Ascending aorta (tissue), 2 donors: ENCODE measurements at regions not wholly inside any gene's neighbourhood (a gene's known extent, or its start where the extent isn't known, plus 50 kb on each side); places are given as distances from the start of the nearest gene placed in this dataset.

Experiments
- DNase-seq, 2 donors: peaks; one replicate each; pipeline ENCODE4 v3.0.0-alpha.2; 2019; ENCODE audit warnings: low spot score in 2 of 2
- H3K27ac ChIP-seq, 2 donors: fragments of 200-600 bp; sonication (generic); one replicate each; pipeline ENCODE4 v1.5.1; 2016 to 2017; ENCODE audit warnings: mild to moderate bottlenecking in 1 of 2
- H3K27me3 ChIP-seq: fragments of 200-600 bp; sonication (generic); one replicate; pipeline ENCODE4 v1.5.1; 2017
- H3K36me3 ChIP-seq, 2 donors: fragments of 200-600 bp; sonication (generic); one replicate each; pipeline ENCODE4 v1.5.1; 2016
- H3K4me1 ChIP-seq, 2 donors: fragments of 200-600 bp; sonication (generic); one replicate each; pipeline ENCODE4 v1.5.1; 2016 to 2017; ENCODE audit warnings: mild to moderate bottlenecking in 1 of 2
- H3K4me3 ChIP-seq, 2 donors: fragments of 200-600 bp; sonication (generic); one replicate each; pipeline ENCODE4 v1.5.1; 2016 to 2017; ENCODE audit warnings: mild to moderate bottlenecking in 1 of 2
- H3K9me3 ChIP-seq, 2 donors: fragments of 200-600 bp; sonication (generic); one replicate each; pipeline ENCODE4 v1.5.1; 2016
- intact Hi-C: fragments of 100-400 bp; cut with DNase I; formaldehyde crosslinking; loops from one replicate; pipeline ENCODE4 v1.15.1; 2023
- TF ChIP-seq, protein P1 (sequence below), 3 experiments: fragments of 200-600 bp in 2 of 3; fragments of 450-650 bp in 1 of 3; sonication (generic) in 2 of 3; IDR thresholded peaks; one replicate each; pipeline ENCODE4 v1.5.1; 2016 to 2019; ENCODE audit warnings: antibody characterized with exemption in 3 of 3, mild to moderate bottlenecking in 1 of 3, moderate library complexity in 1 of 3

DNA sequence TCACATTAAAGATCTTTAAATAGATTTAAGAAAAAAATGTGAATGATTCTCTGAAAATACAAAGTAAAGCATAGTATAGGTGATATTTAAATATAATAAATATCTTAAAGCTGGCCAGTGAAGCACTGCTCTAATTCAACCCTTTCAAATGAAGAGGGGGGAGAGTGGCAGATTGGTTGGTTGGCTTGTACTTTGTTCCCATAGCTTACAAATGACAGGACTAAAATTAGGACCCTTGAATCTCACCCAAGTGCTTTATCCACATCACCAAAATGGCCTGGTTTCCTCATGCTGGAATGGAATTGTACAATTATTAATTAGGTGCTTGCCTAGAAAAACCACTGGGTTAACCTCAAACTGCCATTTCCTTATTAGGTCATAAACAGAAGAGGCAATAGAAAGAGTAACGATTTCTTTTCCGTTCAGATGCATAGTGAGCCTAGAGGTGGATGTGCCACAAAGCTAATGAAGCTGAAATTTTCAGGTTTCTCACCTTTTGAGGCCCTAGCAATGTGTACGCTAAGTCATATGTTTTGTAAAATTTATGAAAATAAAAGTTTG is 354.5 kb upstream of the CDH6 start:
- Histone ChIP-seq H3K4me3 (no peak overlapping the region), H3K27ac (no peak overlapping the region), H3K36me3 (no peaks in the 10 kb centered on the region), H3K27me3 (no peaks in the 10 kb centered on the region), H3K4me1 (no peaks in the 10 kb centered on the region), H3K9me3 (no peaks in the 10 kb centered on the region)
- intact Hi-C loops: no loop called here
- no peak for DNase-seq
- TF ChIP-seq, protein P1, sequence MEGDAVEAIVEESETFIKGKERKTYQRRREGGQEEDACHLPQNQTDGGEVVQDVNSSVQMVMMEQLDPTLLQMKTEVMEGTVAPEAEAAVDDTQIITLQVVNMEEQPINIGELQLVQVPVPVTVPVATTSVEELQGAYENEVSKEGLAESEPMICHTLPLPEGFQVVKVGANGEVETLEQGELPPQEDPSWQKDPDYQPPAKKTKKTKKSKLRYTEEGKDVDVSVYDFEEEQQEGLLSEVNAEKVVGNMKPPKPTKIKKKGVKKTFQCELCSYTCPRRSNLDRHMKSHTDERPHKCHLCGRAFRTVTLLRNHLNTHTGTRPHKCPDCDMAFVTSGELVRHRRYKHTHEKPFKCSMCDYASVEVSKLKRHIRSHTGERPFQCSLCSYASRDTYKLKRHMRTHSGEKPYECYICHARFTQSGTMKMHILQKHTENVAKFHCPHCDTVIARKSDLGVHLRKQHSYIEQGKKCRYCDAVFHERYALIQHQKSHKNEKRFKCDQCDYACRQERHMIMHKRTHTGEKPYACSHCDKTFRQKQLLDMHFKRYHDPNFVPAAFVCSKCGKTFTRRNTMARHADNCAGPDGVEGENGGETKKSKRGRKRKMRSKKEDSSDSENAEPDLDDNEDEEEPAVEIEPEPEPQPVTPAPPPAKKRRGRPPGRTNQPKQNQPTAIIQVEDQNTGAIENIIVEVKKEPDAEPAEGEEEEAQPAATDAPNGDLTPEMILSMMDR (IDR thresholded peaks at IDR 0.05): no peak

DNA sequence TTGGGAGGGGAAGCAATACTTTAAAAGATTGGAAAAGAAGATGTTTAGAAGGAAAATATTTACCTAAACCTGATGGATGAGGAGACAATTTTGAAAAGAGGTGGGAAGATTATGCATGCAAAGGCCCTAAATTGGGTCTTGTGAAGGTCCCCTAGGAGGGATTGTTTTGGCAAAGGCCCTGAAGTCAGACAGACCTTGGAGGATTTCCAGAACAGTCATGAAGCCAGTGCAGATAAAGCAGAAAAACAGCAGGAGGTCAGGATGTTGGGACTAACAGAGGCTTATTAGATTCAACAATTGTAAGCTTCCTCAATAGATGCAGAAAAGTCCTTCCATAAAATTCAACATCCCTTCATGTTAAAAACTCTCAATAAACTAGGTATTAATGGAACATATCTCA is 361.0 kb upstream of the CDH6 start:
- no peak for DNase-seq
- Histone ChIP-seq H3K4me3 (no peak overlapping the region), H3K27ac (no peak overlapping the region), H3K4me1 (no peaks in the 10 kb centered on the region), H3K36me3 (no peaks in the 10 kb centered on the region), H3K9me3 (no peaks in the 10 kb centered on the region), H3K27me3 (no peaks in the 10 kb centered on the region)
- intact Hi-C loops: no loop called here
- TF ChIP-seq, protein P1 (IDR thresholded peaks at IDR 0.05): no peak

DNA sequence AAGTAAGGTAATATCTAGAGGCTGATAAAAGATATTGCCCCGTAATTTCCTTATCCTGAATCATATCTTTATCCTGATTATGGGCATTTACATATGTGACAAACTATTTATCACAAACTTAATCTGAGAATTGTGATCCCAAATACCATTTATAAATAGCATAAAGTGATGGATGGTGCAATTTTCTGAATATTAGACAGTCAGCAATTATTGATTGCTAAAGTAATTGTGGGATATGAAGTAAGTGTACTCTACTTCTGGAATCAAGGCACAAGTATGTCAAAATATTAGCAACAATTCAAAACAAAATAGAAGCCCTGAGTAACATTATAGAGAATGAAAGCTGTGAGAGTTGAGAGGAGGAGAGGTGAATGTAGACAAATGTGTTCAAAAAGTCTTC is 361.9 kb upstream of the CDH6 start:
- intact Hi-C loops: no loop called here
- H3K36me3 ChIP-seq: no peaks in the 10 kb centered on the region
- no peak overlapping the region for H3K4me3 ChIP-seq
- no peaks in the 10 kb centered on the region for H3K9me3 ChIP-seq
- no peaks in the 10 kb centered on the region for H3K27me3 ChIP-seq
- H3K4me1 ChIP-seq: no peaks in the 10 kb centered on the region
- H3K27ac ChIP-seq: no peak overlapping the region
- DNase-seq: no peak
- TF ChIP-seq, protein P1 (IDR thresholded peaks at IDR 0.05): no peak

DNA sequence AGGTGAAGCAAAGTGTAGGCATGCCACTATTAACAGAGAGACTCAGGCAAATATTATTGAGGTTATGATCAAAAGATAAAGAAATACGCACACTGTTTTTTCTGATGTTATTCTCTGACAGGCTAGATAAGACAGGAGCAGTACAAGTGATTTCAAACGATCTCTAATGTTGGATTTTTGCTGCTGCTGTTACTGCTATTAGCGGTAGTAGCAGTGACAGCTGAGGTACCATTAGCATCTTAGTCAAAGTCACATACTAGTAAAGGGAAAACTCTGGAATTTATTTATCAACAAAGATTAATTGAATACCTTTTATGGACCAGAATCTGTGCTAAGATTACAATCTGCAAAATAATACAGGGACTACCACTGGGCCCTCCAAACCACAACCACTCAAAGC is 362.4 kb upstream of the CDH6 start:
- no peak for DNase-seq
- Histone ChIP-seq H3K36me3 (no peaks in the 10 kb centered on the region), H3K4me1 (no peaks in the 10 kb centered on the region), H3K27ac (no peak overlapping the region), H3K4me3 (no peak overlapping the region), H3K27me3 (no peaks in the 10 kb centered on the region), H3K9me3 (no peaks in the 10 kb centered on the region)
- intact Hi-C loops: no loop called here
- TF ChIP-seq, protein P1 (IDR thresholded peaks at IDR 0.05): no peak

DNA sequence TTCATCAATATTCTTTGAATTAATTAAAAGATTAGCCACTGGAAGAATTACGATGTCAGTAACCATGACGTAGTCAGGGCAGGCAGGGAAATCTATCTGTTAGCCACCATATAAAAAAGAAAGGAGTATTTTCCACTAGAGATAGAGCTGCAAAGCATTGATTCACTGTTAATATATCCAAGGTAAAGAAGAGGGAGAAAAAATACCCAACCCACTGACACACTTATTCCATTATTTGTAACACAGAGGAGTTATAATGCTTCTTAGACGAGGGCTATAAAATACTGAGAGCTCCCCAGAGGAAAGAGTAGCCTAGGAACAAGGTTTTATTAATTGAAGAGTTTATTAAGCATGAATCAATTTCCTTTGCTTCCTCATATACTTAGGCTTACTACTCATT is 382.2 kb upstream of the CDH6 start:
- intact Hi-C loops: no loop called here
- TF ChIP-seq, protein P1 (IDR thresholded peaks at IDR 0.05): no peak
- H3K36me3 ChIP-seq: no peaks in the 10 kb centered on the region
- no peak for DNase-seq
- no peaks in the 10 kb centered on the region for H3K4me1 ChIP-seq
- no peak overlapping the region for H3K27ac ChIP-seq
- no peak overlapping the region for H3K4me3 ChIP-seq
- H3K27me3 ChIP-seq: no peaks in the 10 kb centered on the region
- no peaks in the 10 kb centered on the region for H3K9me3 ChIP-seq

DNA sequence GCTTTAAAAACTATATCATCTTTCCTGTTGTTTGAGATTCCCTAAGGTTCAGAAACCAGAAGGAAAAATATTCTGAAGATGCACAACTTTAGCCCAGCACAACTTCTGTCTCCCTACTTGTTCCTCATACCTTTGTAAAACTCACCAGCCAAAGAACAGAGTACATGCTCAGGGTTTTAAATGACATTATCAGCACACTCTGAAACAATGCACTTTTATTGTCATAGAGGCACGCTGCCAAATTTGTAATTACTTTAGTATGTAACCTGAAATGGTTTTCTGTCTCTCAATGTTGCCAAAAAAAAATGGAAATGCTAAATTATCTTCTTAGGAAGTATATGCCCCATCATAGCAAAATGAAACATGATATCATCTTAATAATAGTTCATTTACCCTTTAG is 383.6 kb upstream of the CDH6 start:
- Histone ChIP-seq H3K9me3 (no peaks in the 10 kb centered on the region), H3K27ac (no peak overlapping the region), H3K27me3 (no peaks in the 10 kb centered on the region), H3K36me3 (no peaks in the 10 kb centered on the region), H3K4me3 (no peak overlapping the region), H3K4me1 (no peaks in the 10 kb centered on the region)
- TF ChIP-seq, protein P1 (IDR thresholded peaks at IDR 0.05): no peak
- no peak for DNase-seq
- intact Hi-C loops: no loop called here
